NCI-H510A treated with DMSO at 0.1 percent for 48 hours (cell line): ENCODE measurements at regions not wholly inside any gene's neighbourhood (a gene's known extent, or its start where the extent isn't known, plus 50 kb on each side); places are given as distances from the start of the nearest gene placed in this dataset.
"Not testable (repeated sequence)": the region's sequence is repeated elsewhere in the genome, so short reads cannot be mapped to it uniquely, and the experiment has no call there.

Experiments used
- DNase-seq: peaks from one replicate; lab custom pipeline; 2025; lab: John Stamatoyannopoulos, UW

GRCh38 chr12:19909418-19909817, 458.9 kb upstream of the PDE3A start:
- no peak for DNase-seq

DNA sequence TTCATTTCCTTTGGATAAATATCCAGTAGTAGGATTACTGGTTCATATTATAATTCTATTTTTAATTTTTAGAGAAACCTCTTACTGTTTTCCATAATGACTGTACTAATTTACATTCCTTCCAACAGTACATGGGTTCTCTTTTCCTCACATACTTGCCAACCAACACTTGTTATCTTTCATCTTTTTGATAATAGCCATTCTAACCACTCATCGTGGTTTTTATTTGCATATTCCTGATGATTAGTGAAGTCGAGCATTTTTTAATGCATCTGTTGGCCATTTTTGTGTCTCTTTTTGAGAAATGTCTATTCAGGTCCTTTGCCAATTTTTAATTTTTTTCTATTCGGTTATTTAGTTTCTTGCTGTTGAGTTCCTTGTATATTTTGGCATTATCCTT, 457.7 kb upstream of the PDE3A start:
- no peak for DNase-seq

- peak; percentile 12 for DNase-seq
Observed at GRCh38 chr12:19912991-19913390, 455.3 kb upstream of the PDE3A start.

GRCh38 chr12:19915392-19916195, 452.7 kb upstream of the PDE3A start:
- peak; percentile 95 for DNase-seq

DNA sequence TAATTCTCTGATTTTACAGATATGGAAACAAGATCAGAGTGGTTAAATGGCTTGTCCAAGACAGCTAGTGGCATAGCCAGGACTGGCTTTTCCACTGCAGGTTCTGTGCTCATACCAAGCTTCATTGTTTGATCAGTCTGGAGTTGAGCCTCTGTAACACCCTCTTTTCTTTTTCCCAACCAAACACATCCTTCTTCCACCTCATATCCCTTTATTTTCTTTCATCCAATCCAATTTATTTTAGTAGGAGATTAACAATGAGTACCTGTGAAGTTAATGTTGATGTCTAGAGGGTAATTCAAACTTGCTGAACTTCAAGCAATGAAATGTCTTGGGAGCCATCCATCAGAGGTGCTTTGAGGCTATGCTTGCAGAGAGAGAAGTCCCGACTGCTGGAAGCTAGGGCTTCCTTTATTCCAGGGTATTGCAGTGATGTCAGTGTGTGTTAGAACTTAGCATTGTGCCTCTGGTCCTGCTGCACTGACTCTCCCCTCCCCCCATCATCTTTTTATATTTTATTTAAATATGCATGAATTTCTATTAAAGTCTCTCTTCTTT, 452.1 kb upstream of the PDE3A start:
- DNase-seq: peak; percentile 67

DNA sequence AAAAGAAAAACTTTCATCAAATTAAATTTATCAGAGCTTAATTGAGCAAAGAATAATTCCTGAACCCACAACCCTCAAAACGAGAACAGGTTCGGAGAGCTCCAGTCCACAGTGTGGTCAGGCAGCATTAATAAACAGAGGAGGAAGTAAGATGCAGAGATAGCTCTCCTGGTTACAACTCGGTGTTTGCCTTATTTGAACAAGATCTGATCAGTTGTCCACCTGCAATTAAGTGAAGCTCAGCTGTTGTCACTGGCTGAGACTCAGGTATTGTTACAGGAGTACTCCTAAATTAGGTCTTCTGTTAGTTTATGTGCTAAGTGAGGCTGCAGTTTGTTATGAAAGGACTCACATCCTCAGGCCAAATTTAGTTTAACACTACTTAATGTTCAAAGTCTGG, 451.4 kb upstream of the PDE3A start:
- DNase-seq: peak; percentile 87

DNA sequence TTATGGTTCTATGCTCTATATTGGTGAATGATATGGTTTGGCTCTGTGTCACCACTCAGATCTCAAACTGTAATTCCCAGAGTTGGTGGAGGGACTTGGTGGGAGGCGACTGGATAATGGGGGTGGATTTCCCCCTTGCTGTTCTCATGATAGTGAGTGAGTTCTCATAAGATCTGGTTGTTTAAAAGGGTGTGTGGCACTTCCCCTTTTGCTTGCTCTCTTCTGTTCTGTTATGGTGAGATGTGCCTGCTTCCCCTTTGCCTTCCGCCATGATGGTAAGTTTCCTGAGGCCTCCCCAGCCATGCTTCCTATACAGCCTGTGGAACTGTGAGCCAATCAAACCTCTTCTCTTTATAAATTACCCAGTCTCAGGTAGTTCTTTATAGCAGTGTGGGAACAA, 446.6 kb upstream of the PDE3A start:
- DNase-seq: not testable (repeated sequence)

DNA sequence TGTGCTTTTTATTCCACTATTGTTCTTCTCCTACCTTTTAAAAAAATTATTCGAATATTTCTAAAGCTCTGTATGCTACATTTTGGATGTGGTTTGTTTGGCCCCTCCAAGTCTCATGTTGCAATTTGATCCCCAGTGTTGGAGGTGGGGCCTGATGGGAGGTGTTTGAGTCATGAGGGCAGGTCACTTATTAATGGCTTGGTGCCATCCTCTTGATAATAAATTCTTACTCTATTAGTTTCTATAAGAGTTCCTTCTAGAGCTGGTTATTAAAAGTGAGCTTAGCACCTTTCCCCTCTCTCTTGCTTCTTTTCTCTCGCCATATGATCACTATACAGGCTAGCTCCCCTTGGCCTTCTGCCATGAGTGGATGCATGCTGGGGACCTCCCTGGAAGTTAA, 445.6 kb upstream of the PDE3A start:
- no peak for DNase-seq

GRCh38 chr12:19924360-19924759, 444.0 kb upstream of the PDE3A start:
- no peak for DNase-seq

DNA sequence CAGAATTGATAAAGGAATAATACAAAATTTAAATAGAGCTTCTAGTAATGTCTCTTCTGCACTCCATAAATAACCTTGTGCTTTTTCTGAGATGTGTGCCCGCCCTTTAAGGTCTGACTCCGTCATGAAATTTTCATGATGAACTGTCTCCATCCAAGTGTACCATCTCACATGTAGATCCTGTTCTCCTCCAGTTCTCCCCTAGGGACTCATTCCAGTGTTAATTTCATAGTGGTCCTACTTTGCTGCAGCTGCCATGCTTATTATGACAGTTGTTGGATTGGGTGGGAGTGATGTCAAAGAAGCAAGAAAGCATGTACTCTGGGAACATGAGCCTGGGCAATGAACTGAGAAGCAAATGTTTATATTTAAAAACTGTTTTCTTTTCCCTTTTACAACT, 442.5 kb upstream of the PDE3A start:
- no peak for DNase-seq

GRCh38 chr12:19926266-19926665, 442.1 kb upstream of the PDE3A start:
- DNase-seq: no peak

GRCh38 chr12:19927661-19928060, 440.7 kb upstream of the PDE3A start:
- DNase-seq: no peak

GRCh38 chr12:19932413-19932812, 435.9 kb upstream of the PDE3A start:
- DNase-seq: no peak

GRCh38 chr12:19933924-19934323, 434.4 kb upstream of the PDE3A start:
- DNase-seq: no peak

- peak; percentile 89 for DNase-seq
Observed at GRCh38 chr12:19937161-19937560, 431.2 kb upstream of the PDE3A start.

- DNase-seq: no peak
Observed at GRCh38 chr12:19938031-19938430, 430.3 kb upstream of the PDE3A start.

DNA sequence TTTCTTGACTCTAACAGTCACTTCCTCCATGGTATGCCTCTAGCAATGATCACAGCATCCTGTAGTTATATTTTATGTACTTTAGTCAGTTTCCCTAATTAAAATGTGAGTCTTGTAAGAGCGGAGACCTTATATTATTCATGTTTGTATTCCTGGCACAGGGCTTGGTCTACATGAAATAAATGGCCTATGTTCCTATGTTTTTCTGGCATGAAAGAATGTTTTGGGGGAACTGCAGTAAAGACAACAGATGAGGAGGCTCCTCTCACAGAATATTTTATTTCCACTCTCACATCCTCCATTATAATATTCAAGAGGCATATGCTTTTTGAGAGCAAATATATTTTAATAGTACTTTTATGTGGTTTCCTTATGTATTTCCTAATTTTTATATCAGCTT, 429.8 kb upstream of the PDE3A start:
- no peak for DNase-seq

DNA sequence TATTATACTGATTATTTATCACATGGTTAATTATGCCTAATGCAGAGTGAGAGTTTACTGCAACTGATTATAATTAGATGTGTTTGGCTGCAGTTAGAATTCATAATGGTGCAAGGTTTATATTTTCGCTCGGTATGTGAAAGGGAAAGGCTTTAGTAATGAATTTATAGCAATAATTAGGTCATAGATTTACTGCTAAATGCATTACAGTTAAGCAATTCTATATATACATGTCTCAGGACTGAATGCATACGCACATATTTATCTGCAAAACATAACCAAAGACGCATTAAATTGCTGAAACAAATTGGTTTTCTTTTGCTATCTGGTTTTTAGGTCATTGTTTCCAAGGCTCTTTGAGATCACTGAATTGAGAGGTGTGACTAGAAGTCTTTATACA, 428.1 kb upstream of the PDE3A start:
- no peak for DNase-seq

- no peak for DNase-seq
Observed at GRCh38 chr12:19941096-19941495, 427.2 kb upstream of the PDE3A start.

DNA sequence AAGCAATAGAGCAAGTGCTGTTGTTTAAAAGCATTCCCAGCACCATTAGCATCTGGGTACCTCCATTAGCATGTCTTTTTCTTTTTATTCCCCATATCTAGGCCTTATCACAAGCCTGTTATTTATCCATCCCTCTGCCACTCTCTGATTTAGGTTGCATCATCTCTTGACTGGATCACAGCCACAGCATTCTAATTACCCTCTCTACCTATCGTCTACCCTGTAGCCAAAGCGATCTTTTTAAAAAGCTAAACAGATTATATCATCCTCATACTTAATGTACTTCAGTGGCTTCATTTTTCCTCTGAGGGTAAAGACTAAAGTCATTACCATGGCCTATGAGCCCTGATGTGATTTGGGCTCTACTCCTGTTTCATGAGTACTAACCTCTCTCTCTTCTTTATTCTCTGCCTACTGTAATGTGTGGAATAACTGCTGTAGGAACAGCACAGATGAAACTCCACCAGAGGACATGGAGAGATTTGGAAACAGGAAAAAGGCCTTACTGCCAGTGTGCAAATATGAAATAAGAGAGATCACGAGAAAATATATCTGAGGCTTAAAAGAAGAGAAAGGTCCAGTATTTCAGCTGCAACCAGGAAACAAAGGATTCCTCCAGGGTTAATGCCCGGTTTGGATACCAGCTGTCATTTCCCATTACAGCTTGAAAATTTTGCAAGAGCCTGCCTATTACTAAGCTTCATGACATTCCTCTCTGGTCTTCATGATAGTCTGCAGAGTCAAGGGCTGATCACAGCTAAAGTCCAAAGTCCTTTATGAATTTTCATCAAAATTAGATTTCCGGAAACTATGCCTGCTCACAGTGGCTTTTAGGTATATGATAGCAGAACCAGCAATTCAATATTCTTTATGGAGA, 422.5 kb upstream of the PDE3A start:
- peak; percentile 31 for DNase-seq

DNA sequence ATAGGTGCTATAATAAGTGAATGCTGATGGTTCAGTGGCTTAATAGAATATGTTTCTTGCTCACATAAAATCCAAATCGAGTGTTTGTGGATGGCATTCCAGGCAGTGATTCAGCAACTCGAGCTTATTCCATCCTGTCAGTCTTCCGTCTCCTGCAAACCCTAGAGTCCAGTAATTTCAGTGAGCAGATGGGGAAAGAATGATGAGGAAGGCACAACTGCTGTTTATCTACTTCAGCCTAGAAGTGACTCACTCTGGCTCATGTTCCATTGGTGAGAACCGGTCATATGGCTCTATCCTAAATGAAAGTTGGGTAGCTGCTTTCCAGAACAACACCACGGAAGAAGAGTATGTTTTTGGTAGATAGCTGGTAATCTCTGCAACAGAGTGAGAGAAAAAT, 421.8 kb upstream of the PDE3A start:
- peak; percentile 24 for DNase-seq

DNA sequence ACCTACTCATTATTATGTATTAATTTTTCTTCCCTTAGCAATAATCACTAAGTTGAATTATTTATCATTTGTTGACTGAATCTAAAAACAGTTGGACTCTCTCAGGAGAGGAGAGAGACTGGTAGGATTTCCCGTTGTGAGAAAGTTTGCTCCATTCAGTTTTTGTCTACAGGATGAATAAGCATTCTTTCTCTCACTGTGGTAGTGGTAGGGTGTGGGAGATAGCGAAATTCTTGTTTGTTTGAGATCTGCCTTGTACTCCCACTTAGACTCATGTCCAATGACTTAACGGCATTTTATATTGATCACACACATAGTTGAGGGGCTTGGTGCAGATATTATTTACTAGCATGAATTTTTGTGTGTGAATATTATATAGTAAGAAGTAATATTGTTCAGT, 421.0 kb upstream of the PDE3A start:
- no peak for DNase-seq

GRCh38 chr12:19951664-19952063, 416.7 kb upstream of the PDE3A start:
- DNase-seq: no peak
